C4-2B (cell line): ENCODE measurements at regions not wholly inside any gene's neighbourhood (a gene's known extent, or its start where the extent isn't known, plus 50 kb on each side); places are given as distances from the start of the nearest gene placed in this dataset.

Experiments
- CTCF ChIP-seq: fragments of 450-650 bp; conservative IDR thresholded peaks from 2 replicates; pipeline ENCODE4 v1.5.1; 2017; ENCODE audit warnings: mild to moderate bottlenecking
- ZFX ChIP-seq: fragments of 450-650 bp; IDR thresholded peaks from 2 replicates; pipeline ENCODE4 v1.6.1; 2017

- TF ChIP-seq CTCF (no peak), ZFX (no peak)
Observed at GRCh38 chr1:81158592-81158991, 642.1 kb upstream of the ADGRL2 start.
